ENCODE measurements at regions not wholly inside any gene's neighbourhood (a gene's known extent, or its start where the extent isn't known, plus 50 kb on each side); places are given as distances from the start of the nearest gene placed in this dataset.

DNA sequence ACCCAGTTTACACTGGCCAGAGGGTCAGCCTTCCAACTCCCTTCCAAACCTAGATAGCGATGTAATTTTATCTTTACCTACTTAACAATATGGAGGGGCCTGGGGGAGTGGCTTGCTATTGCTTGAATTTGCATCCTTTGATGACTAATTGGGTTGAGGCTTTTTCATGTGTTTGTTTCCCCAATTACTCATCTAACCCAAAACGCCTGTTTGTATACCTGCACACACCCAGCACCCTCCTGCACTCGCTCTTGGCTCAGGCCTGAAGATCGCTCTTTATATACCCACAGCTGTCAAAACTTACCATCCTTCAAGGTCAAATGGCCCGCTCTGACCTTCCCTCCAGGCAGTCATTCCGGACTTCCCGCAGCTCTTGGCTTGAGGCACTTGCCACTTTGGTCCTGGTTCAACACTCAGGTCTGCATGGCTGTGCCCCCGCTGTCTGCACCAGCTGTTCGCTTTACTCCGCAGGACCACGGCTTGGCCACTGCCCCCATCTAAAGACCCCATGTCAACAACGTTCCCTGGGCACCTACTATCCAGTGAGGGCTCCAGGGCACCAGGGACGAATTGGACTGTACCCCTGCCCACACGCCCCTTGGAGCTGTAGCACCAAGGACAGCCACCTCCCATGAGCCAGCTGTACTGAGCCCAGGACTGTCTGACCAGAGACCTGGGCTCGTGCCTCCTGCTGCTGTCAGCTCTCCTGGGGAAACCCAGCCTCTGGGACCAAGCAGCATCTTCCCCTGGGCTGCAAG is 76.1 kb upstream of the ADAMTS2 start:
- Histone ChIP-seq H3K27me3 (no peaks in the 10 kb centered on the region), H3K4me1 (no peaks in the 10 kb centered on the region), H3K36me3 (ENCODE audit: low read depth, missing control alignments) (no peaks in the 10 kb centered on the region), H3K4me3 (no peak overlapping the region), H3K9me3 (no peaks in the 10 kb centered on the region), H3K27ac (no peak overlapping the region)
- DNase-seq: no peak
- intact Hi-C loops (cut with DNase I; ENCODE audit: low total_unique reads): no loop called here
- no peak for TF ChIP-seq POLR2A (IDR thresholded peaks at IDR 0.05)
- TF ChIP-seq, protein P1, sequence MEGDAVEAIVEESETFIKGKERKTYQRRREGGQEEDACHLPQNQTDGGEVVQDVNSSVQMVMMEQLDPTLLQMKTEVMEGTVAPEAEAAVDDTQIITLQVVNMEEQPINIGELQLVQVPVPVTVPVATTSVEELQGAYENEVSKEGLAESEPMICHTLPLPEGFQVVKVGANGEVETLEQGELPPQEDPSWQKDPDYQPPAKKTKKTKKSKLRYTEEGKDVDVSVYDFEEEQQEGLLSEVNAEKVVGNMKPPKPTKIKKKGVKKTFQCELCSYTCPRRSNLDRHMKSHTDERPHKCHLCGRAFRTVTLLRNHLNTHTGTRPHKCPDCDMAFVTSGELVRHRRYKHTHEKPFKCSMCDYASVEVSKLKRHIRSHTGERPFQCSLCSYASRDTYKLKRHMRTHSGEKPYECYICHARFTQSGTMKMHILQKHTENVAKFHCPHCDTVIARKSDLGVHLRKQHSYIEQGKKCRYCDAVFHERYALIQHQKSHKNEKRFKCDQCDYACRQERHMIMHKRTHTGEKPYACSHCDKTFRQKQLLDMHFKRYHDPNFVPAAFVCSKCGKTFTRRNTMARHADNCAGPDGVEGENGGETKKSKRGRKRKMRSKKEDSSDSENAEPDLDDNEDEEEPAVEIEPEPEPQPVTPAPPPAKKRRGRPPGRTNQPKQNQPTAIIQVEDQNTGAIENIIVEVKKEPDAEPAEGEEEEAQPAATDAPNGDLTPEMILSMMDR (IDR thresholded peaks at IDR 0.05): no peak
- WGBS, 2 donors: 79 to 84% methylated on average over 15 of the region's 15 CpGs

DNA sequence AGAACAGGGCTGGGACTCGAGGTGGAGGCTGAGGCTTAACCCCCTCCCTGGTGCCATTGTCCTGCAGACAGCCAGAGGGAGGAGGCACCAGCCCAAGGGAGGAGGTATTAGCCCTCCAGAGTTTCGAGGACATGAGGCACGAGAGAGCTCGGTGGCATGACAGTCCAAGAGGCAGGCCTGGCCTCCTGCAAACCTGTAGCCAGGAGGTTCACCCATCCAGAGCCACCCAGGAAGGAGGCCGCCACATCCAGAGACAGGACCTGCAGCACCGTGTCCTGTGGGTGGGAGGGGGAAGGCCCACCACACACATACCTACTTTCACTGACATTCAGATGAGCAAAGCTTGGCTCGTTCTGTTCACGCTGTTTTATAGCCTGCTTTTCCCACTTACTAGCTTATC is 75.2 kb upstream of the ADAMTS2 start:
- Histone ChIP-seq H3K36me3 (ENCODE audit: low read depth, missing control alignments) (no peaks in the 10 kb centered on the region), H3K4me1 (no peaks in the 10 kb centered on the region), H3K9me3 (no peaks in the 10 kb centered on the region), H3K4me3 (no peak overlapping the region), H3K27ac (no peak overlapping the region), H3K27me3 (no peaks in the 10 kb centered on the region)
- DNase-seq: no peak
- no peak for TF ChIP-seq POLR2A (IDR thresholded peaks at IDR 0.05)
- TF ChIP-seq, protein P1 (IDR thresholded peaks at IDR 0.05): no peak
- intact Hi-C loops (cut with DNase I; ENCODE audit: low total_unique reads): no loop called here
- WGBS, 2 donors: 81 to 82% methylated on average over 8 of the region's 8 CpGs

DNA sequence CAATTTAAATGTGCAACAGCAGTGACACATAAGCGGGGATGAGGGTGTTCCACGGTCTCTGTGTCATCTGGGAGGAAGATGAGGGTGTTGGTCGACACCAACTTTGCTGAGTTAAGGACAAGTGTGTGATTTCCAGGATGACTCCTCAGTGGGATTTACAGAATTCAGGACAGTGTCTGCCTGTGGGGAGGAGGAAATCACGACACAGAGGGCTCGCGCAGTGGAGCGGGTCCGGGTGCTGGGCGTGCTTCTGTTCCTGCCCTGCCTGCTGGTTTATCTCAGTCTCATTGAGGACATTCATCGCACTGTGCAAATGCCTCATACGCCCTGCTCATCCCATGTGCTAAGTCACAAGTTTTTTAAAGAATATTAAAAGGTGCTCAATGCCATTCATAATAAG is 73.7 kb upstream of the ADAMTS2 start:
- no peaks in the 10 kb centered on the region for H3K27me3 ChIP-seq

DNA sequence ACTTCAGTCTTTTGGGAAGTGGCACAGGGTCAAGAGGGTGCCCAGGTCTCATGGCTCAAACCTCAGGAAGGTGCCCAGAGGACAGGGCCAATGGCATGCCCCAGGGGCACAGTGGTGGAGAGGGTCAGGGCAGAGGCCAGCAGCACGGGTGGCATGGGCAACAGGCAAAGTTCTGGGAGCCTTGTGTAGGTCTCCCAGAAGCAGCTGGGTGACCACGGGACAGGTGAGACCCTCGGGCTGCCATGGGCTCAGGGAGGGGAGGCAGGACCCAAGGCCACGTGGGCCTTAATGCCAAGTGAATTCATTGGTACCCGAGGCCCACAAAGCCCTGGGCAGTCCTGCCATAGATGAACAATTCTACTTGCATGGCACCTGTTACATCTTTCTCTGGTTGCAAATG is 72.4 kb upstream of the ADAMTS2 start:
- WGBS, 2 donors: 85% methylated on average over 5 of the region's 5 CpGs; no CpG with 5 or more reads in 1 of the 2 donors
- no peaks in the 10 kb centered on the region for H3K36me3 ChIP-seq (ENCODE audit: low read depth, missing control alignments)

More for the DNA sequence above, 73.7 kb upstream of the ADAMTS2 start:
- Histone ChIP-seq H3K9me3 (no peaks in the 10 kb centered on the region), H3K36me3 (ENCODE audit: low read depth, missing control alignments) (no peaks in the 10 kb centered on the region), H3K27ac (no peak overlapping the region), H3K4me1 (no peaks in the 10 kb centered on the region), H3K4me3 (no peak overlapping the region)
- intact Hi-C loops (cut with DNase I; ENCODE audit: low total_unique reads): no loop called here
- TF ChIP-seq, protein P1 (IDR thresholded peaks at IDR 0.05): no peak
- no peak for TF ChIP-seq POLR2A (IDR thresholded peaks at IDR 0.05)
- WGBS, 2 donors: 86 to 90% methylated on average over 11 of the region's 11 CpGs
- no peak for DNase-seq

More for the DNA sequence above, 72.4 kb upstream of the ADAMTS2 start:
- no peak for TF ChIP-seq POLR2A (IDR thresholded peaks at IDR 0.05)
- TF ChIP-seq, protein P1 (IDR thresholded peaks at IDR 0.05): no peak
- Histone ChIP-seq H3K27ac (no peak overlapping the region), H3K9me3 (no peaks in the 10 kb centered on the region), H3K4me3 (no peak overlapping the region), H3K4me1 (no peaks in the 10 kb centered on the region), H3K27me3 (no peaks in the 10 kb centered on the region)
- intact Hi-C loops (cut with DNase I; ENCODE audit: low total_unique reads): no loop called here
- DNase-seq: no peak
